Bronchial epithelial cell (primary cell): ENCODE measurements at regions not wholly inside any gene's neighbourhood (a gene's known extent, or its start where the extent isn't known, plus 50 kb on each side); places are given as distances from the start of the nearest gene placed in this dataset.

Experiments used
- DNase-seq: peaks from one replicate; pipeline ENCODE4 v3.0.0-alpha.2; 2010; ENCODE audit warnings: low read depth
- FAIRE-seq: peaks from 2 replicates; lab custom pipeline; 2011; peaks lifted over from hg19 to GRCh38; lab: Jason Lieb, UNC
- H3K27me3 ChIP-seq: 2 replicates; pipeline ENCODE4 v1.5.1; 2011; ENCODE audit warnings: low read length; ENCODE audit not compliant: control insufficient read depth, insufficient read depth
- H3K36me3 ChIP-seq: 2 replicates; pipeline ENCODE4 v1.5.1; 2011; ENCODE audit warnings: low read length; ENCODE audit not compliant: control insufficient read depth, insufficient read depth
- H3K4me3 ChIP-seq: 2 replicates; pipeline ENCODE4 v1.5.1; 2011; ENCODE audit warnings: mild to moderate bottlenecking, low read depth, low read length, control low read depth
- CTCF ChIP-seq: IDR thresholded peaks from 2 replicates; pipeline ENCODE4 v1.5.1; 2011; ENCODE audit warnings: mild to moderate bottlenecking, moderate library complexity, low read length, control low read depth, inconsistent platforms; ENCODE audit not compliant: insufficient read depth, severe bottlenecking

GRCh38 chr12:11598900-11599299 lies 50.6 kb upstream of the ETV6 start:
- no peaks in the 10 kb centered on the region for H3K36me3 ChIP-seq
- DNase-seq (no peak), FAIRE-seq (no peak)
- no peak for TF ChIP-seq CTCF
- no peak overlapping the region for H3K4me3 ChIP-seq
- H3K27me3 ChIP-seq: peaks cover 1% of the 10 kb centered on the region
